ENCODE measurements at regions not wholly inside any gene's neighbourhood (a gene's known extent, or its start where the extent isn't known, plus 50 kb on each side); places are given as distances from the start of the nearest gene placed in this dataset.

GRCh38 chr5:91642581-91642980 is 259.5 kb upstream of the ARRDC3 start:
- Histone ChIP-seq H3K27me3 (ENCODE audit: low read depth, low read length) (no peaks in the 10 kb centered on the region), H3K9me3 (ENCODE audit: control insufficient read depth in 1 of 2, low read length in 2 of 2) (no peaks in the 10 kb centered on the region), H3K4me1 (ENCODE audit: control insufficient read depth in 1 of 2, insufficient read depth in 2 of 2, low read length in 2 of 2) (no peaks in the 10 kb centered on the region), H3K4me3 (ENCODE audit: low read depth in 1 of 2, low read length in 2 of 2) (no peak overlapping the region), H3K27ac (ENCODE audit: low read length) (no peak overlapping the region), H3K36me3 (ENCODE audit: control insufficient read depth in 1 of 2, insufficient read depth in 2 of 2, low read length in 2 of 2) (no peaks in the 10 kb centered on the region)

GRCh38 chr5:91641730-91642350 is 258.7 kb upstream of the ARRDC3 start:
- no peaks in the 10 kb centered on the region for H3K36me3 ChIP-seq (ENCODE audit: control insufficient read depth in 1 of 2, insufficient read depth in 2 of 2, low read length in 2 of 2)
- no peak overlapping the region for H3K27ac ChIP-seq (ENCODE audit: low read length)
- no peaks in the 10 kb centered on the region for H3K27me3 ChIP-seq (ENCODE audit: low read depth, low read length)
- H3K4me1 ChIP-seq (ENCODE audit: control insufficient read depth in 1 of 2, insufficient read depth in 2 of 2, low read length in 2 of 2): no peaks in the 10 kb centered on the region
- H3K4me3 ChIP-seq (ENCODE audit: low read depth in 1 of 2, low read length in 2 of 2): no peak overlapping the region
- H3K9me3 ChIP-seq (ENCODE audit: control insufficient read depth in 1 of 2, low read length in 2 of 2): no peaks in the 10 kb centered on the region

- no peak overlapping the region for H3K4me3 ChIP-seq (ENCODE audit: low read depth in 1 of 2, low read length in 2 of 2)
- H3K27me3 ChIP-seq (ENCODE audit: low read depth, low read length): no peaks in the 10 kb centered on the region
- H3K36me3 ChIP-seq (ENCODE audit: control insufficient read depth in 1 of 2, insufficient read depth in 2 of 2, low read length in 2 of 2): no peaks in the 10 kb centered on the region
- no peaks in the 10 kb centered on the region for H3K9me3 ChIP-seq (ENCODE audit: control insufficient read depth in 1 of 2, low read length in 2 of 2)
- no peaks in the 10 kb centered on the region for H3K4me1 ChIP-seq (ENCODE audit: control insufficient read depth in 1 of 2, insufficient read depth in 2 of 2, low read length in 2 of 2)
- H3K27ac ChIP-seq (ENCODE audit: low read length): no peak overlapping the region
Observed at GRCh38 chr5:91639744-91640143, 256.6 kb upstream of the ARRDC3 start.

- Histone ChIP-seq H3K9me3 (ENCODE audit: control insufficient read depth in 1 of 2, low read length in 2 of 2) (no peaks in the 10 kb centered on the region), H3K36me3 (ENCODE audit: control insufficient read depth in 1 of 2, insufficient read depth in 2 of 2, low read length in 2 of 2) (no peaks in the 10 kb centered on the region), H3K4me3 (ENCODE audit: low read depth in 1 of 2, low read length in 2 of 2) (no peak overlapping the region), H3K4me1 (ENCODE audit: control insufficient read depth in 1 of 2, insufficient read depth in 2 of 2, low read length in 2 of 2) (no peaks in the 10 kb centered on the region), H3K27ac (ENCODE audit: low read length) (no peak overlapping the region), H3K27me3 (ENCODE audit: low read depth, low read length) (no peaks in the 10 kb centered on the region)
Observed at GRCh38 chr5:91638010-91638409, 254.9 kb upstream of the ARRDC3 start.

- Histone ChIP-seq H3K9me3 (ENCODE audit: control insufficient read depth in 1 of 2, low read length in 2 of 2) (no peaks in the 10 kb centered on the region), H3K27ac (ENCODE audit: low read length) (no peak overlapping the region), H3K36me3 (ENCODE audit: control insufficient read depth in 1 of 2, insufficient read depth in 2 of 2, low read length in 2 of 2) (no peaks in the 10 kb centered on the region)
Observed at GRCh38 chr5:91635950-91636734, 253.0 kb upstream of the ARRDC3 start.

GRCh38 chr5:91632871-91633270 is 249.8 kb upstream of the ARRDC3 start:
- H3K9me3 ChIP-seq (ENCODE audit: control insufficient read depth in 1 of 2, low read length in 2 of 2): no peaks in the 10 kb centered on the region
- H3K36me3 ChIP-seq (ENCODE audit: control insufficient read depth in 1 of 2, insufficient read depth in 2 of 2, low read length in 2 of 2): no peaks in the 10 kb centered on the region
- H3K4me3 ChIP-seq (ENCODE audit: low read depth in 1 of 2, low read length in 2 of 2): no peak overlapping the region
- H3K27me3 ChIP-seq (ENCODE audit: low read depth, low read length): no peaks in the 10 kb centered on the region
- H3K4me1 ChIP-seq (ENCODE audit: control insufficient read depth in 1 of 2, insufficient read depth in 2 of 2, low read length in 2 of 2): no peaks in the 10 kb centered on the region
- no peak overlapping the region for H3K27ac ChIP-seq (ENCODE audit: low read length)

More at GRCh38 chr5:91635950-91636734, 253.0 kb upstream of the ARRDC3 start:
- H3K4me1 ChIP-seq (ENCODE audit: control insufficient read depth in 1 of 2, insufficient read depth in 2 of 2, low read length in 2 of 2): no peaks in the 10 kb centered on the region
- no peak overlapping the region for H3K4me3 ChIP-seq (ENCODE audit: low read depth in 1 of 2, low read length in 2 of 2)
- no peaks in the 10 kb centered on the region for H3K27me3 ChIP-seq (ENCODE audit: low read depth, low read length)

- Histone ChIP-seq H3K4me1 (ENCODE audit: control insufficient read depth in 1 of 2, insufficient read depth in 2 of 2, low read length in 2 of 2) (no peaks in the 10 kb centered on the region), H3K9me3 (ENCODE audit: control insufficient read depth in 1 of 2, low read length in 2 of 2) (no peaks in the 10 kb centered on the region), H3K36me3 (ENCODE audit: control insufficient read depth in 1 of 2, insufficient read depth in 2 of 2, low read length in 2 of 2) (no peaks in the 10 kb centered on the region), H3K27me3 (ENCODE audit: low read depth, low read length) (no peaks in the 10 kb centered on the region), H3K4me3 (ENCODE audit: low read depth in 1 of 2, low read length in 2 of 2) (no peak overlapping the region), H3K27ac (ENCODE audit: low read length) (no peak overlapping the region)
Observed at GRCh38 chr5:91611746-91612145, 228.6 kb upstream of the ARRDC3 start.

- Histone ChIP-seq H3K9me3 (ENCODE audit: control insufficient read depth in 1 of 2, low read length in 2 of 2) (no peaks in the 10 kb centered on the region), H3K4me1 (ENCODE audit: control insufficient read depth in 1 of 2, insufficient read depth in 2 of 2, low read length in 2 of 2) (no peaks in the 10 kb centered on the region), H3K36me3 (ENCODE audit: control insufficient read depth in 1 of 2, insufficient read depth in 2 of 2, low read length in 2 of 2) (no peaks in the 10 kb centered on the region), H3K27me3 (ENCODE audit: low read depth, low read length) (no peaks in the 10 kb centered on the region), H3K27ac (ENCODE audit: low read length) (no peak overlapping the region), H3K4me3 (ENCODE audit: low read depth in 1 of 2, low read length in 2 of 2) (no peak overlapping the region)
Observed at GRCh38 chr5:91607675-91608074, 224.6 kb upstream of the ARRDC3 start.

GRCh38 chr5:91599863-91600262 is 216.7 kb upstream of the ARRDC3 start:
- Histone ChIP-seq H3K27me3 (ENCODE audit: low read depth, low read length) (no peaks in the 10 kb centered on the region), H3K4me3 (ENCODE audit: low read depth in 1 of 2, low read length in 2 of 2) (no peak overlapping the region), H3K27ac (ENCODE audit: low read length) (no peak overlapping the region), H3K4me1 (ENCODE audit: control insufficient read depth in 1 of 2, insufficient read depth in 2 of 2, low read length in 2 of 2) (no peaks in the 10 kb centered on the region), H3K9me3 (ENCODE audit: control insufficient read depth in 1 of 2, low read length in 2 of 2) (no peaks in the 10 kb centered on the region), H3K36me3 (ENCODE audit: control insufficient read depth in 1 of 2, insufficient read depth in 2 of 2, low read length in 2 of 2) (no peaks in the 10 kb centered on the region)

- Histone ChIP-seq H3K4me1 (ENCODE audit: control insufficient read depth in 1 of 2, insufficient read depth in 2 of 2, low read length in 2 of 2) (no peaks in the 10 kb centered on the region), H3K27ac (ENCODE audit: low read length) (no peak overlapping the region), H3K4me3 (ENCODE audit: low read depth in 1 of 2, low read length in 2 of 2) (no peak overlapping the region), H3K9me3 (ENCODE audit: control insufficient read depth in 1 of 2, low read length in 2 of 2) (peaks cover 0 to 3% of the 10 kb centered on the region in 2 donors), H3K36me3 (ENCODE audit: control insufficient read depth in 1 of 2, insufficient read depth in 2 of 2, low read length in 2 of 2) (no peaks in the 10 kb centered on the region), H3K27me3 (ENCODE audit: low read depth, low read length) (no peaks in the 10 kb centered on the region)
Observed at GRCh38 chr5:91598216-91598615, 215.1 kb upstream of the ARRDC3 start.

- Histone ChIP-seq H3K27me3 (ENCODE audit: low read depth, low read length) (no peaks in the 10 kb centered on the region), H3K9me3 (ENCODE audit: control insufficient read depth in 1 of 2, low read length in 2 of 2) (peaks cover 0 to 3% of the 10 kb centered on the region in 2 donors), H3K4me3 (ENCODE audit: low read depth in 1 of 2, low read length in 2 of 2) (no peak overlapping the region), H3K4me1 (ENCODE audit: control insufficient read depth in 1 of 2, insufficient read depth in 2 of 2, low read length in 2 of 2) (no peaks in the 10 kb centered on the region), H3K36me3 (ENCODE audit: control insufficient read depth in 1 of 2, insufficient read depth in 2 of 2, low read length in 2 of 2) (no peaks in the 10 kb centered on the region), H3K27ac (ENCODE audit: low read length) (no peak overlapping the region)
Observed at GRCh38 chr5:91595424-91595823, 212.3 kb upstream of the ARRDC3 start.
